Glutamatergic neuron (in vitro differentiated cells): ENCODE measurements at regions not wholly inside any gene's neighbourhood (a gene's known extent, or its start where the extent isn't known, plus 50 kb on each side); places are given as distances from the start of the nearest gene placed in this dataset.

Experiments used
- DNase-seq: peaks from one replicate; pipeline ENCODE4 v3.0.0; 2022
- H3K27ac Mint-ChIP-seq: one replicate; pipeline ENCODE4 v1.8.0; 2020; ENCODE audit warnings: mild to moderate bottlenecking, mixed read lengths, inconsistent platforms; ENCODE audit not compliant: unreplicated experiment
- H3K27me3 Mint-ChIP-seq: one replicate; pipeline ENCODE4 v1.8.0; 2020; ENCODE audit warnings: mild to moderate bottlenecking, moderate library complexity, mixed read lengths, inconsistent platforms; ENCODE audit not compliant: unreplicated experiment
- H3K36me3 Mint-ChIP-seq: one replicate; pipeline ENCODE4 v1.8.0; 2020; ENCODE audit warnings: mild to moderate bottlenecking, mixed read lengths, inconsistent platforms; ENCODE audit not compliant: unreplicated experiment
- H3K4me1 Mint-ChIP-seq: one replicate; pipeline ENCODE4 v1.8.0; 2020; ENCODE audit warnings: mild to moderate bottlenecking, low read depth, mixed read lengths, inconsistent platforms; ENCODE audit not compliant: unreplicated experiment
- H3K4me3 Mint-ChIP-seq: one replicate; pipeline ENCODE4 v1.8.0; 2020; ENCODE audit warnings: mild to moderate bottlenecking, mixed read lengths, inconsistent platforms; ENCODE audit not compliant: unreplicated experiment
- H3K9me3 Mint-ChIP-seq: one replicate; pipeline ENCODE4 v1.8.0; 2020; ENCODE audit warnings: mild to moderate bottlenecking, moderate library complexity, mixed read lengths, inconsistent platforms; ENCODE audit not compliant: unreplicated experiment
- TF ChIP-seq, protein P1 (sequence below): fragments of 200-600 bp; sonication (generic); IDR thresholded peaks from one replicate; pipeline ENCODE4 v1.5.0; 2021; ENCODE audit not compliant: partially characterized antibody, unreplicated experiment

DNA sequence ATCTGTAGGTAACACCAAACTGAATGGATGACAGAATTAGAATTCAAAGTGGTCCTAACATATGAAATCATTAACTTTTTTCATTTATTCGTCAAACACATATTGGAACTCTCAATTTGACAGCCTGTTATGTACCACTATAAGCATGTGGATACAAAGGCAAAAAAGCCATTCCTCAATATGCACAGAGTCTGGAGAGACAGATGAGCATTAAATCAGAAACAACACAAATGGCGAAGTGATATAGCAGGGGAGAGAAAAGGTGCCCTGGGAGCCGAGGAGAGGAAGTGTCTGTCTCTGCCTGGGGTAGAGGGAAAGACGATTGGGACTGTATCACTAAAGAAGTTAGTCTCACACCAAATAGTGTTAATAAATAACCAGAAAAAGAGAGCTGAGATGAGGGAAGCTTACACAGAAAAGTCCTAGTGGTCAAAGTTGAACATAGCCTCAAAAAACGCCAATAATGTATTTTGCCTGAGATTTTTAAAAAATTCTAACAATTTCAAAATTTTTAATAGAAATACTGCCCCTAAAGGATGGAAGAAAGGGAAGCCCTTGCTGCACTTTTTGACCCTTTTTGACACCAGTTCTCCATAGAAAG lies 417.5 kb downstream of the TUSC7 start:
- TF ChIP-seq, protein P1, sequence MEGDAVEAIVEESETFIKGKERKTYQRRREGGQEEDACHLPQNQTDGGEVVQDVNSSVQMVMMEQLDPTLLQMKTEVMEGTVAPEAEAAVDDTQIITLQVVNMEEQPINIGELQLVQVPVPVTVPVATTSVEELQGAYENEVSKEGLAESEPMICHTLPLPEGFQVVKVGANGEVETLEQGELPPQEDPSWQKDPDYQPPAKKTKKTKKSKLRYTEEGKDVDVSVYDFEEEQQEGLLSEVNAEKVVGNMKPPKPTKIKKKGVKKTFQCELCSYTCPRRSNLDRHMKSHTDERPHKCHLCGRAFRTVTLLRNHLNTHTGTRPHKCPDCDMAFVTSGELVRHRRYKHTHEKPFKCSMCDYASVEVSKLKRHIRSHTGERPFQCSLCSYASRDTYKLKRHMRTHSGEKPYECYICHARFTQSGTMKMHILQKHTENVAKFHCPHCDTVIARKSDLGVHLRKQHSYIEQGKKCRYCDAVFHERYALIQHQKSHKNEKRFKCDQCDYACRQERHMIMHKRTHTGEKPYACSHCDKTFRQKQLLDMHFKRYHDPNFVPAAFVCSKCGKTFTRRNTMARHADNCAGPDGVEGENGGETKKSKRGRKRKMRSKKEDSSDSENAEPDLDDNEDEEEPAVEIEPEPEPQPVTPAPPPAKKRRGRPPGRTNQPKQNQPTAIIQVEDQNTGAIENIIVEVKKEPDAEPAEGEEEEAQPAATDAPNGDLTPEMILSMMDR = peak; percentile 66
- H3K27me3 Mint-ChIP-seq = no peaks in the 10 kb centered on the region
- H3K4me1 Mint-ChIP-seq = peaks cover 3% of the 10 kb centered on the region
- DNase-seq = no peak
- no peaks in the 10 kb centered on the region for H3K36me3 Mint-ChIP-seq
- H3K4me3 Mint-ChIP-seq = no peak overlapping the region
- no peak overlapping the region for H3K27ac Mint-ChIP-seq
- no peaks in the 10 kb centered on the region for H3K9me3 Mint-ChIP-seq

DNA sequence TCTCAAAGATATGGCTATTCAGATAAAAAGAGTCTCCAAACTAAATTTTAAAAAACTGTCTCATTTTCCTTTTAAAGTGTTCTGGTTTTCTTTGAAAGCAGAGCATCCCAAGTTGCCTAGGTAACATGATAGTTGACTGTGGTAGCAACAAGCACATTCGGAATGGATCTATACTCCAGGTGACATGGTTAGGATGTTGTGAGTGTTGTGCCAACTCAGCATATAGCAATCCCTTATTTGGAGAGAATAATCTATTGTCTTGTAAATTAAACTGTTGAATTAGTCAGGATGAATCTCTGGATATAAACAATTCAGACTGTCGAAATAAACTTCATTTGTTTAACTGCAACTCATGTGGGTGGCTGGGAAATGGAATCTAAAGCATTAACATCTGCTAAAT lies 418.6 kb downstream of the TUSC7 start:
- TF ChIP-seq, protein P1 = no peak
- no peak for DNase-seq
- Mint-ChIP-seq H3K27me3 (no peaks in the 10 kb centered on the region), H3K9me3 (no peaks in the 10 kb centered on the region), H3K4me3 (no peak overlapping the region), H3K27ac (no peak overlapping the region), H3K36me3 (no peaks in the 10 kb centered on the region), H3K4me1 (peaks cover 3% of the 10 kb centered on the region)

DNA sequence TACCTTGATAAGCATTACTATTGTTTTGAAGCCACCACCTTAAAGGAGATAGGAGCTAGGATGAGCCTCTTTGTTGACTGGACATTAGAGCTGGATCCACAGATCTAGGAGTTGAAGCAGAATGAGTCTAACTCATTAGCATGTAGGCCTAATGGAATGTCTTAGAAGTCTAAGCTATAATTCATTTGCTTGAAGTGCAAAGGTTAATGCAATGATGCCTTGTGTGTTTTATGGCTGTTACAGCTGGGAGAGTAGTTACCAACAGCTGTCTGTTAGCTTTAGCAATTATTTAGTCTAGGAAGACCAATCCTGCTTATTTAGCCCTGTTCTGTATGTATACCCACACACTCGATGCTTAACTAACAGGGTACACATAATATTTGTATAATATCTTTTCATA lies 419.3 kb downstream of the TUSC7 start:
- Mint-ChIP-seq H3K36me3 (no peaks in the 10 kb centered on the region), H3K4me1 (peaks cover 3% of the 10 kb centered on the region), H3K27me3 (no peaks in the 10 kb centered on the region), H3K27ac (no peak overlapping the region), H3K9me3 (no peaks in the 10 kb centered on the region), H3K4me3 (no peak overlapping the region)
- TF ChIP-seq, protein P1 = no peak
- no peak for DNase-seq

DNA sequence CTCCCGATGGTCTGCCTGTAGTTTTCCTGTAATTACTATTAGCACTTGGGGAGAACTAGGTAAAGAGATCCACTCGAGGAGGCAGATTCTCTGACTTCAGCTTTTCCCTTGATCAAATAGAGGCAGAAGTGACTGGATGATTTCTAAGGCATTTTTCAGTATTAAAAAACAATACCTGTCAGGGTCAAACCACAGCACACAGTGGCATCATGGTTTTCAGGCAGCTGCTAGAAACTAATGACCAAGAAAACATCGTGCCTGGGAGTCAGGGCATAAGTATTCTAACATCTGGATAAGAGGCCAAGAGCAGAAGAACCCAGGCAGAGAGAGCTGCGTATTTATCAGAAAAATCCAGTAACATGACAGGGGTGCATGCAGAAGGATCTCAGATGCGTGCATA lies 419.9 kb downstream of the TUSC7 start:
- no peak overlapping the region for H3K27ac Mint-ChIP-seq
- no peak for DNase-seq
- H3K27me3 Mint-ChIP-seq = no peaks in the 10 kb centered on the region
- H3K4me1 Mint-ChIP-seq = peaks cover 3% of the 10 kb centered on the region
- no peaks in the 10 kb centered on the region for H3K36me3 Mint-ChIP-seq
- TF ChIP-seq, protein P1 = no peak
- no peaks in the 10 kb centered on the region for H3K9me3 Mint-ChIP-seq
- H3K4me3 Mint-ChIP-seq = no peak overlapping the region

DNA sequence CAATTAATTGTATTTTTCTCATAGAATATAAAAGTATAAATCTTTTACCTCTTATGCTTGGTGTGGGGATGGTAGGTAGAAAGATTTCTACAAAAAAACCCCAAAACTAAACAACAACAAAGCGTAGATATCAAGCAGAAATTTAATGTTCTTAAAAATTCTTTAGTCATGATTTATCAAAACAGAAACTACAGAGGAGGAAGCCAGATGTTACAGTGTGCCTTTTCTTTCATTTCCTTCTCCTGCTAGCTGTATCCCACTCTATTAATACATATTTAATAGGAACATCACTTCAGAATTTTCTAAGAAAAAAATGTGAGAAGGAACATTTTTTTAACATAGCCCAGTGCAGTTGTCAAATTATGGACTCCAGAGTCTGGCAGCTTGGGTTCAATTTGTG lies 420.6 kb downstream of the TUSC7 start:
- H3K4me1 Mint-ChIP-seq = peaks cover 3% of the 10 kb centered on the region
- H3K9me3 Mint-ChIP-seq = no peaks in the 10 kb centered on the region
- no peak for DNase-seq
- no peaks in the 10 kb centered on the region for H3K36me3 Mint-ChIP-seq
- H3K27me3 Mint-ChIP-seq = no peaks in the 10 kb centered on the region
- H3K27ac Mint-ChIP-seq = no peak overlapping the region
- TF ChIP-seq, protein P1 = no peak
- no peak overlapping the region for H3K4me3 Mint-ChIP-seq
